ENCODE measurements at regions not wholly inside any gene's neighbourhood (a gene's known extent, or its start where the extent isn't known, plus 50 kb on each side); places are given as distances from the start of the nearest gene placed in this dataset.

GRCh38 chr10:129025787-129026186 is 441.3 kb upstream of the MGMT start:
- Mint-ChIP-seq H3K9me3 (no peaks in the 10 kb centered on the region), H3K4me3 (ENCODE audit: low read depth) (no peak overlapping the region), H3K27me3 (ENCODE audit: low read depth) (peaks cover 2% of the 10 kb centered on the region), H3K36me3 (ENCODE audit: low read depth) (no peaks in the 10 kb centered on the region), H3K4me1 (ENCODE audit: low read depth) (no peaks in the 10 kb centered on the region), H3K27ac (no peak overlapping the region)
- DNase-seq (ENCODE audit: low spot score), result no peak
- intact Hi-C loops (cut with micrococcal nuclease), result no loop called here

GRCh38 chr10:129027906-129028305 is 439.1 kb upstream of the MGMT start:
- H3K4me3 Mint-ChIP-seq (ENCODE audit: low read depth), result no peak overlapping the region
- peaks cover 8% of the 10 kb centered on the region for H3K27me3 Mint-ChIP-seq (ENCODE audit: low read depth)
- H3K4me1 Mint-ChIP-seq (ENCODE audit: low read depth), result peaks cover 11% of the 10 kb centered on the region
- no peak overlapping the region for H3K27ac Mint-ChIP-seq
- intact Hi-C loops (cut with micrococcal nuclease), result no loop called here
- no peaks in the 10 kb centered on the region for H3K36me3 Mint-ChIP-seq (ENCODE audit: low read depth)
- no peaks in the 10 kb centered on the region for H3K9me3 Mint-ChIP-seq
- no peak for DNase-seq (ENCODE audit: low spot score)

GRCh38 chr10:129028451-129028850 is 438.6 kb upstream of the MGMT start:
- no peak for DNase-seq (ENCODE audit: low spot score)
- Mint-ChIP-seq H3K36me3 (ENCODE audit: low read depth) (no peaks in the 10 kb centered on the region), H3K9me3 (no peaks in the 10 kb centered on the region), H3K27me3 (ENCODE audit: low read depth) (peaks cover 10% of the 10 kb centered on the region), H3K4me3 (ENCODE audit: low read depth) (no peak overlapping the region), H3K4me1 (ENCODE audit: low read depth) (peaks cover 12% of the 10 kb centered on the region), H3K27ac (no peak overlapping the region)
- intact Hi-C loops (cut with micrococcal nuclease), result no loop called here

- intact Hi-C loops (cut with micrococcal nuclease), result no loop called here
- Mint-ChIP-seq H3K4me3 (ENCODE audit: low read depth) (no peak overlapping the region), H3K4me1 (ENCODE audit: low read depth) (peaks cover 18% of the 10 kb centered on the region), H3K9me3 (no peaks in the 10 kb centered on the region), H3K27ac (no peak overlapping the region), H3K27me3 (ENCODE audit: low read depth) (peaks cover 15% of the 10 kb centered on the region), H3K36me3 (ENCODE audit: low read depth) (no peaks in the 10 kb centered on the region)
- DNase-seq (ENCODE audit: low spot score), result no peak
These were observed 438.0 kb upstream of the MGMT start for GRCh38 chr10:129029051-129029450.

- H3K27me3 Mint-ChIP-seq (ENCODE audit: low read depth), result peaks cover 17% of the 10 kb centered on the region
- H3K4me1 Mint-ChIP-seq (ENCODE audit: low read depth), result peaks cover 24% of the 10 kb centered on the region
- no peaks in the 10 kb centered on the region for H3K36me3 Mint-ChIP-seq (ENCODE audit: low read depth)
- H3K4me3 Mint-ChIP-seq (ENCODE audit: low read depth), result no peak overlapping the region
- no peak for DNase-seq (ENCODE audit: low spot score)
- H3K27ac Mint-ChIP-seq, result no peak overlapping the region
- intact Hi-C loops (cut with micrococcal nuclease), result loop anchor here (5.0 to 10.0 kb wide), 3 partner anchors 435 to 1105 kb away; partner anchors contain the start of genes EBF3, GLRX3 and MGMT
- H3K9me3 Mint-ChIP-seq, result no peaks in the 10 kb centered on the region
These were observed 437.0 kb upstream of the MGMT start for GRCh38 chr10:129029851-129030602.

- no peak overlapping the region for H3K27ac Mint-ChIP-seq
- H3K4me3 Mint-ChIP-seq (ENCODE audit: low read depth), result no peak overlapping the region
- intact Hi-C loops (cut with micrococcal nuclease), result loop anchor here (5.0 to 10.0 kb wide), 3 partner anchors 434 to 1104 kb away; partner anchors contain the start of genes EBF3, GLRX3 and MGMT
- peaks cover 18% of the 10 kb centered on the region for H3K27me3 Mint-ChIP-seq (ENCODE audit: low read depth)
- peaks cover 27% of the 10 kb centered on the region for H3K4me1 Mint-ChIP-seq (ENCODE audit: low read depth)
- no peaks in the 10 kb centered on the region for H3K9me3 Mint-ChIP-seq
- no peak for DNase-seq (ENCODE audit: low spot score)
- H3K36me3 Mint-ChIP-seq (ENCODE audit: low read depth), result no peaks in the 10 kb centered on the region
These were observed 436.5 kb upstream of the MGMT start for GRCh38 chr10:129030603-129030895.

GRCh38 chr10:129030996-129031843 is 435.8 kb upstream of the MGMT start:
- Mint-ChIP-seq H3K9me3 (no peaks in the 10 kb centered on the region), H3K27me3 (ENCODE audit: low read depth) (peaks cover 21% of the 10 kb centered on the region), H3K4me3 (ENCODE audit: low read depth) (peak overlapping the region; percentile 22), H3K27ac (no peak overlapping the region), H3K4me1 (ENCODE audit: low read depth) (peaks cover 34% of the 10 kb centered on the region), H3K36me3 (ENCODE audit: low read depth) (no peaks in the 10 kb centered on the region)
- intact Hi-C loops (cut with micrococcal nuclease), result loop anchor here (5.0 to 10.0 kb wide), 3 partner anchors 434 to 1104 kb away; partner anchors contain the start of genes EBF3, GLRX3 and MGMT
- peak; percentile 46 for DNase-seq (ENCODE audit: low spot score)

GRCh38 chr10:129031844-129032150 is 435.2 kb upstream of the MGMT start:
- H3K4me1 Mint-ChIP-seq (ENCODE audit: low read depth), result peaks cover 38% of the 10 kb centered on the region
- peak overlapping the region; percentile 22 for H3K4me3 Mint-ChIP-seq (ENCODE audit: low read depth)
- no peaks in the 10 kb centered on the region for H3K9me3 Mint-ChIP-seq
- intact Hi-C loops (cut with micrococcal nuclease), result loop anchor here (5.0 to 10.0 kb wide), 3 partner anchors 433 to 1103 kb away; partner anchors contain the start of genes EBF3, GLRX3 and MGMT
- DNase-seq (ENCODE audit: low spot score), result no peak
- no peaks in the 10 kb centered on the region for H3K36me3 Mint-ChIP-seq (ENCODE audit: low read depth)
- peaks cover 21% of the 10 kb centered on the region for H3K27me3 Mint-ChIP-seq (ENCODE audit: low read depth)
- H3K27ac Mint-ChIP-seq, result no peak overlapping the region

- Mint-ChIP-seq H3K9me3 (no peaks in the 10 kb centered on the region), H3K27ac (no peak overlapping the region), H3K4me1 (ENCODE audit: low read depth) (peaks cover 44% of the 10 kb centered on the region), H3K27me3 (ENCODE audit: low read depth) (peaks cover 21% of the 10 kb centered on the region), H3K36me3 (ENCODE audit: low read depth) (no peaks in the 10 kb centered on the region), H3K4me3 (ENCODE audit: low read depth) (no peak overlapping the region)
- DNase-seq (ENCODE audit: low spot score), result no peak
- intact Hi-C loops (cut with micrococcal nuclease), result loop anchor here (1.0 to 10.0 kb wide), 4 partner anchors 300 to 1102 kb away; partner anchors contain the start of genes EBF3, GLRX3 and MGMT
These were observed 434.4 kb upstream of the MGMT start for GRCh38 chr10:129032372-129033313.

- Mint-ChIP-seq H3K27ac (no peak overlapping the region), H3K4me3 (ENCODE audit: low read depth) (no peak overlapping the region), H3K36me3 (ENCODE audit: low read depth) (no peaks in the 10 kb centered on the region), H3K27me3 (ENCODE audit: low read depth) (peaks cover 21% of the 10 kb centered on the region), H3K9me3 (no peaks in the 10 kb centered on the region), H3K4me1 (ENCODE audit: low read depth) (peaks cover 51% of the 10 kb centered on the region)
- no peak for DNase-seq (ENCODE audit: low spot score)
- intact Hi-C loops (cut with micrococcal nuclease), result loop anchor here (1.0 to 10.0 kb wide), 4 partner anchors 299 to 1101 kb away; partner anchors contain the start of genes EBF3, GLRX3 and MGMT
These were observed 433.7 kb upstream of the MGMT start for GRCh38 chr10:129033340-129033739.

- Mint-ChIP-seq H3K27ac (no peak overlapping the region), H3K27me3 (ENCODE audit: low read depth) (peaks cover 21% of the 10 kb centered on the region), H3K4me1 (ENCODE audit: low read depth) (peaks cover 51% of the 10 kb centered on the region), H3K9me3 (no peaks in the 10 kb centered on the region), H3K36me3 (ENCODE audit: low read depth) (no peaks in the 10 kb centered on the region), H3K4me3 (ENCODE audit: low read depth) (no peak overlapping the region)
- intact Hi-C loops (cut with micrococcal nuclease), result loop anchor here (1.0 to 10.0 kb wide), 4 partner anchors 298 to 1101 kb away; partner anchors contain the start of genes EBF3, GLRX3 and MGMT
- DNase-seq (ENCODE audit: low spot score), result no peak
These were observed 433.2 kb upstream of the MGMT start for GRCh38 chr10:129033790-129034272.

Measured in activated T-helper 2 cell treated with anti-CD3 and anti-CD28 coated beads, Interferon-gamma antibody, Interleukin-2, Interleukin-4, amounts not matched to agents 10 μg/mL and 5 μg/mL and 100 μg/mL, durations not matched to agents 14 hours and 24 hours and 36 hours (primary cell).